ENCODE measurements at regions not wholly inside any gene's neighbourhood (a gene's known extent, or its start where the extent isn't known, plus 50 kb on each side); places are given as distances from the start of the nearest gene placed in this dataset.

DNA sequence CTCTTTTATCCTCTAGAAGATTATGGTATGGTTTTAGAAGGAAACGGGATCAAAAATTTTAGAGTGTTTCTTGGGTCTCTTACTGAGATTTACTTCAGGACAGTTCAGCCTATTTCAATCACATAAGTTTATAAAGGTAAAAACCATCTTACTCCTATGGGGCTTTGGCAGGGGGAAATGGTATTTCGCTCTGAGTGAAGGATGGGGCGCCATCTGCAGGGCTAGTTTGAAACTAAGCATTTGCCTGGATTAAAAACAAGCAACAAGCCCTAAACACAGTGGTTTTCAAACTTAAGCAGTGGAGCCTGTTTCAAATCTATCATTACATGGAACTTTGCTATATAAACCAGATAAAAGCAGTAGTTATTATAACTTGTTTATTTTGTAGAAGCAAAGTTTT, 361.5 kb upstream of the FMR1 start:
- no peak overlapping the region for H3K4ac ChIP-seq (ENCODE audit: low read depth, low read length)
- peaks cover 12% of the 10 kb centered on the region for H3K9me3 ChIP-seq (ENCODE audit: control insufficient read depth, low read depth, low read length)
- H2BK120ac ChIP-seq (ENCODE audit: low read depth, low read length, poor library complexity, severe bottlenecking) = no peak overlapping the region
- no peak overlapping the region for H2AK5ac ChIP-seq (ENCODE audit: insufficient read length, low read length)
- no peak overlapping the region for H3T11ph ChIP-seq (ENCODE audit: low read length)
- peaks cover 0 to 3% (median 0%) of the 10 kb centered on the region in 3 experiments; a peak in 1 of 7 replicates for H3K36me3 Mint-ChIP-seq (ENCODE audit: insufficient read depth in 1 of 3, low read depth in 3 of 3)
- no peak overlapping the region for H3K4me3 Mint-ChIP-seq
- H3K9ac ChIP-seq (ENCODE audit: extremely low read depth, insufficient read length, low read length) = no peak overlapping the region
- no peak overlapping the region for H3K56ac ChIP-seq (ENCODE audit: insufficient read length, low read depth, low read length)
- H3K4me1 ChIP-seq (ENCODE audit: insufficient read depth, low read length) = no peaks in the 10 kb centered on the region
- TF ChIP-seq, protein P1, sequence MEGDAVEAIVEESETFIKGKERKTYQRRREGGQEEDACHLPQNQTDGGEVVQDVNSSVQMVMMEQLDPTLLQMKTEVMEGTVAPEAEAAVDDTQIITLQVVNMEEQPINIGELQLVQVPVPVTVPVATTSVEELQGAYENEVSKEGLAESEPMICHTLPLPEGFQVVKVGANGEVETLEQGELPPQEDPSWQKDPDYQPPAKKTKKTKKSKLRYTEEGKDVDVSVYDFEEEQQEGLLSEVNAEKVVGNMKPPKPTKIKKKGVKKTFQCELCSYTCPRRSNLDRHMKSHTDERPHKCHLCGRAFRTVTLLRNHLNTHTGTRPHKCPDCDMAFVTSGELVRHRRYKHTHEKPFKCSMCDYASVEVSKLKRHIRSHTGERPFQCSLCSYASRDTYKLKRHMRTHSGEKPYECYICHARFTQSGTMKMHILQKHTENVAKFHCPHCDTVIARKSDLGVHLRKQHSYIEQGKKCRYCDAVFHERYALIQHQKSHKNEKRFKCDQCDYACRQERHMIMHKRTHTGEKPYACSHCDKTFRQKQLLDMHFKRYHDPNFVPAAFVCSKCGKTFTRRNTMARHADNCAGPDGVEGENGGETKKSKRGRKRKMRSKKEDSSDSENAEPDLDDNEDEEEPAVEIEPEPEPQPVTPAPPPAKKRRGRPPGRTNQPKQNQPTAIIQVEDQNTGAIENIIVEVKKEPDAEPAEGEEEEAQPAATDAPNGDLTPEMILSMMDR (conservative IDR thresholded peaks at IDR 0.05) = peak; percentile 69
- no peak overlapping the region for H4K91ac ChIP-seq (ENCODE audit: insufficient read length, low read depth, low read length)
- DNase-seq = peak; percentile 34
- no peak overlapping the region for H4K5ac ChIP-seq (ENCODE audit: insufficient read length, low read depth, low read length)
- H4K8ac ChIP-seq (replicated peaks; ENCODE audit: insufficient read length, low read depth, low read length) = no peak overlapping the region
- WGBS (ENCODE audit: extremely low coverage, insufficient read length, low lambda C conversion rate) = no CpG with 5 or more reads among the region's 3 CpGs
- no peak overlapping the region for H3K27ac ChIP-seq (ENCODE audit: insufficient read length, low read depth, low read length)
- H4K20me1 ChIP-seq (ENCODE audit: control insufficient read depth, insufficient read depth, insufficient read length) = no peaks in the 10 kb centered on the region
- no peak overlapping the region for H3K4me2 ChIP-seq (ENCODE audit: insufficient read depth, insufficient read length, low read length)
- H3K27me3 ChIP-seq (ENCODE audit: insufficient read depth, low read length) = no peaks in the 10 kb centered on the region
- H2BK12ac ChIP-seq (ENCODE audit: insufficient read length, low read depth, low read length) = no peak overlapping the region
- H3K23ac ChIP-seq (ENCODE audit: insufficient read length, low read depth, low read length) = no peak overlapping the region
- no peak overlapping the region for H2AFZ ChIP-seq (ENCODE audit: low read length)
- no peak overlapping the region for H3K27ac Mint-ChIP-seq
- no peak overlapping the region for H2BK5ac ChIP-seq (ENCODE audit: insufficient read length, low read length)
- H3K27me3 Mint-ChIP-seq (ENCODE audit: low read depth) = no peaks in the 10 kb centered on the region
- no peaks in the 10 kb centered on the region for H3K79me2 ChIP-seq (ENCODE audit: insufficient read depth, low read length)
- no peak overlapping the region for H2BK20ac ChIP-seq (ENCODE audit: low read depth, low read length, poor library complexity, severe bottlenecking)
- H3K79me1 ChIP-seq (ENCODE audit: insufficient read depth, low read depth, low read length, poor library complexity, severe bottlenecking) = no peaks in the 10 kb centered on the region
- H3K9me3 Mint-ChIP-seq = peaks cover 38 to 49% of the 10 kb centered on the region in 2 experiments
- H2BK15ac ChIP-seq (ENCODE audit: low read depth, low read length) = no peak overlapping the region
- no peak overlapping the region for H3K18ac ChIP-seq (ENCODE audit: insufficient read length, low read depth, low read length)
- no peaks in the 10 kb centered on the region for H3K4me1 Mint-ChIP-seq
- H3K14ac ChIP-seq (ENCODE audit: insufficient read depth, low read length) = no peak overlapping the region
- H3K23me2 ChIP-seq (ENCODE audit: insufficient read length, low read depth, low read length, poor library complexity, severe bottlenecking) = no peaks in the 10 kb centered on the region

Measured in H9 (cell line).